H1 (cell line): ENCODE measurements at regions not wholly inside any gene's neighbourhood (a gene's known extent, or its start where the extent isn't known, plus 50 kb on each side); places are given as distances from the start of the nearest gene placed in this dataset.

Experiments used
- CTCF ChIA-PET: fragments of 300-600 bp; sonication (Branson Sonifier 250); formaldehyde crosslinking; loops from one replicate; lab custom pipeline; 2021; ENCODE audit not compliant: partially characterized antibody; lab: Charles Lee
- POLR2A ChIA-PET: fragments of 300-600 bp; sonication (Branson Sonifier 250); formaldehyde crosslinking; loops from one replicate; lab custom pipeline; 2021; ENCODE audit warnings: inconsistent platforms; ENCODE audit not compliant: partially characterized antibody; lab: Charles Lee
- DNase-seq, 2 experiments: peaks; one replicate each; pipeline versions ENCODE4 v3.0.0 to v3.0.0-alpha.2; 2010 to 2022; ENCODE audit warnings: low spot score in 2 of 2, low read depth in 1 of 2, mixed read lengths in 1 of 2
- FAIRE-seq: peaks from 2 replicates; lab custom pipeline; 2011; peaks lifted over from hg19 to GRCh38; lab: Jason Lieb, UNC
- H2AFZ ChIP-seq: 2 replicates; pipeline ENCODE4 v1.8.1; 2012; ENCODE audit warnings: low read length, inconsistent platforms
- H2AK5ac ChIP-seq: 2 replicates; pipeline ENCODE4 v1.6.1; 2013; ENCODE audit warnings: low read depth, low read length
- H2BK120ac ChIP-seq: replicated peaks from 2 replicates; pipeline ENCODE3; 2013; ENCODE audit warnings: low read depth, low read length, inconsistent platforms
- H2BK12ac ChIP-seq: 2 replicates; pipeline ENCODE4 v1.6.1; 2013; ENCODE audit warnings: low read depth, low read length
- H2BK15ac ChIP-seq: 2 replicates; pipeline ENCODE4 v1.6.1; 2013; ENCODE audit warnings: low read length
- H2BK20ac ChIP-seq: 2 replicates; pipeline ENCODE4 v1.6.1; 2013; ENCODE audit warnings: low read length
- H2BK5ac ChIP-seq: 2 replicates; pipeline ENCODE4 v1.6.1; 2013; ENCODE audit warnings: low read depth, low read length
- H3K14ac ChIP-seq: 2 replicates; pipeline ENCODE4 v1.6.1; 2013; ENCODE audit warnings: inconsistent platforms; ENCODE audit not compliant: insufficient read length
- H3K18ac ChIP-seq: 2 replicates; pipeline ENCODE4 v1.6.1; 2013; ENCODE audit warnings: low read length; ENCODE audit errors: extremely low read depth
- H3K23ac ChIP-seq: 2 replicates; pipeline ENCODE4 v1.6.1; 2013; ENCODE audit warnings: inconsistent platforms; ENCODE audit not compliant: insufficient read length
- H3K23me2 ChIP-seq: 2 replicates; pipeline ENCODE4 v1.6.1; 2013; ENCODE audit warnings: low read depth, low read length
- H3K27ac ChIP-seq: 2 replicates; pipeline ENCODE4 v1.6.1; 2011; ENCODE audit warnings: low read depth, low read length, inconsistent platforms
- H3K27me3 ChIP-seq, 4 experiments: replicated peaks in 1 of 4; 1 replicate in 1 of 4; 2 replicates in 3 of 4; pipeline versions ENCODE4 v1.6.1 to v1.8.1; 2011 to 2013; ENCODE audit warnings: low read length in 3 of 4, mild to moderate bottlenecking in 3 of 4, inconsistent platforms in 2 of 4, mixed read lengths in 2 of 4, moderate library complexity in 1 of 4; ENCODE audit not compliant: control insufficient read depth in 3 of 4, insufficient read depth in 3 of 4; ENCODE audit errors: extremely low read depth in 1 of 4
- H3K36me3 ChIP-seq, 4 experiments: 2 replicates each; pipeline versions ENCODE4 v1.6.1 to v1.8.1; 2011 to 2013; ENCODE audit warnings: mild to moderate bottlenecking in 4 of 4, low read length in 3 of 4, moderate library complexity in 2 of 4, control low read depth in 1 of 4, inconsistent platforms in 1 of 4; ENCODE audit not compliant: insufficient read depth in 4 of 4, control insufficient read depth in 2 of 4
- H3K4ac ChIP-seq: replicated peaks from 2 replicates; pipeline ENCODE3; 2013; ENCODE audit warnings: low read length, low read depth, mixed read lengths, inconsistent platforms; ENCODE audit not compliant: insufficient read length
- H3K4me1 ChIP-seq, 4 experiments: replicated peaks in 1 of 4; 1 replicate in 1 of 4; 2 replicates in 3 of 4; pipeline versions ENCODE4 v1.6.1 to v1.8.1; 2011 to 2013; ENCODE audit warnings: low read length in 3 of 4, inconsistent platforms in 2 of 4, mixed read lengths in 1 of 4; ENCODE audit not compliant: insufficient read depth in 4 of 4, control insufficient read depth in 3 of 4
- H3K4me2 ChIP-seq, 2 experiments: 2 replicates each; pipeline versions ENCODE4 v1.6.1 to v1.8.1; 2011 to 2013; ENCODE audit warnings: low read depth in 2 of 2, low read length in 2 of 2, control low read depth in 1 of 2, inconsistent platforms in 1 of 2, mild to moderate bottlenecking in 1 of 2; ENCODE audit not compliant: insufficient read depth in 1 of 2
- H3K4me3 ChIP-seq, 4 experiments: fragments of 200-600, 300-600 bp in 1 of 4; sonication (generic), shearing (Covaris generic), sonication (Bioruptor Twin) in 1 of 4; 2 replicates each; pipeline versions ENCODE4 v1.5.1 to v1.8.1; 2011 to 2016; ENCODE audit warnings: low read length in 4 of 4, low read depth in 3 of 4, control low read depth in 2 of 4, inconsistent platforms in 2 of 4, mild to moderate bottlenecking in 2 of 4, mixed read lengths in 1 of 4, moderate library complexity in 1 of 4; ENCODE audit not compliant: insufficient read depth in 2 of 4; ENCODE audit errors: extremely low read depth in 1 of 4
- H3K56ac ChIP-seq: replicated peaks from 2 replicates; pipeline ENCODE3; 2013; ENCODE audit warnings: low read depth, mild to moderate bottlenecking, mixed read lengths, low read length, inconsistent platforms; ENCODE audit not compliant: insufficient read length
- H3K79me1 ChIP-seq: 2 replicates; pipeline ENCODE4 v1.6.1; 2013; ENCODE audit warnings: low read depth, low read length, control low read depth
- H3K79me2 ChIP-seq, 2 experiments: 2 replicates each; pipeline versions ENCODE4 v1.6.1 to v1.8.1; 2012 to 2013; ENCODE audit warnings: low read length in 2 of 2, mild to moderate bottlenecking in 2 of 2, inconsistent platforms in 1 of 2; ENCODE audit not compliant: insufficient read depth in 2 of 2, control insufficient read depth in 1 of 2
- H3K9ac ChIP-seq, 4 experiments: replicated peaks in 1 of 4; 1 replicate in 1 of 4; 2 replicates in 3 of 4; pipeline versions ENCODE4 v1.6.1 to v1.8.1; 2011 to 2013; ENCODE audit warnings: low read depth in 3 of 4, low read length in 3 of 4, control low read depth in 2 of 4, mild to moderate bottlenecking in 2 of 4, moderate library complexity in 2 of 4, inconsistent platforms in 1 of 4; ENCODE audit errors: extremely low read depth in 1 of 4
- H3K9me3 ChIP-seq, 2 experiments: 2 replicates each; pipeline versions ENCODE4 v1.6.1 to v1.8.1; 2012 to 2013; ENCODE audit warnings: mild to moderate bottlenecking in 2 of 2, moderate library complexity in 2 of 2, control low read depth in 1 of 2, inconsistent platforms in 1 of 2, low read depth in 1 of 2, low read length in 1 of 2, mixed read lengths in 1 of 2; ENCODE audit not compliant: insufficient read depth in 2 of 2
- H4K20me1 ChIP-seq, 2 experiments: replicated peaks in 1 of 2; 2 replicates each; pipeline versions ENCODE3 to v1.8.1; 2011 to 2013; ENCODE audit warnings: inconsistent platforms in 2 of 2, low read length in 2 of 2, mild to moderate bottlenecking in 1 of 2; ENCODE audit not compliant: insufficient read depth in 2 of 2, control insufficient read depth in 1 of 2
- H4K5ac ChIP-seq: 2 replicates; pipeline ENCODE4 v1.6.1; 2013; ENCODE audit warnings: low read length, low read depth, mixed read lengths, inconsistent platforms; ENCODE audit not compliant: insufficient read length
- H4K8ac ChIP-seq: 2 replicates; pipeline ENCODE4 v1.8.0; 2013; ENCODE audit warnings: mild to moderate bottlenecking, moderate library complexity, low read length, inconsistent platforms; ENCODE audit not compliant: insufficient read depth; ENCODE audit errors: extremely low read depth
- H4K91ac ChIP-seq: replicated peaks from 2 replicates; pipeline ENCODE3; 2013; ENCODE audit warnings: low read length, mixed read lengths, inconsistent platforms; ENCODE audit not compliant: insufficient read length
- CREB1 ChIP-seq: IDR thresholded peaks from 2 replicates; pipeline ENCODE4 v1.6.1; 2012; ENCODE audit warnings: inconsistent platforms
- EGR1 ChIP-seq: IDR thresholded peaks from 2 replicates; pipeline ENCODE4 v1.6.1; 2011; ENCODE audit warnings: low read depth, low read length, borderline replicate concordance
- GABPA ChIP-seq: IDR thresholded peaks from 2 replicates; pipeline ENCODE4 v1.6.1; 2011; ENCODE audit warnings: mild to moderate bottlenecking, low read length, moderate library complexity, borderline replicate concordance; ENCODE audit not compliant: insufficient read depth
- NRF1 ChIP-seq: IDR thresholded peaks from 2 replicates; pipeline ENCODE4 v1.6.1; 2011; ENCODE audit warnings: mild to moderate bottlenecking, low read depth, low read length, improper control_type of control experiment
- POLR2AphosphoS5 ChIP-seq: IDR thresholded peaks from 2 replicates; pipeline ENCODE4 v1.6.1; 2011; ENCODE audit warnings: low read depth, low read length
- POU5F1 ChIP-seq: IDR thresholded peaks from 2 replicates; pipeline ENCODE4 v1.6.1; 2011; ENCODE audit warnings: low read depth, mild to moderate bottlenecking, low read length, moderate library complexity
- RAD21 ChIP-seq, 2 experiments: IDR thresholded peaks in 1 of 2; conservative IDR thresholded peaks in 1 of 2; 2 replicates each; pipeline ENCODE4 v1.6.1; 2011; ENCODE audit warnings: low read depth in 2 of 2, low read length in 2 of 2, improper control_type of control experiment in 1 of 2, inconsistent platforms in 1 of 2, mild to moderate bottlenecking in 1 of 2, moderate library complexity in 1 of 2
- RBBP5 ChIP-seq: IDR thresholded peaks from 2 replicates; pipeline ENCODE4 v1.7.1; 2012; ENCODE audit warnings: low read depth, mild to moderate bottlenecking, inconsistent platforms, low read length, moderate library complexity, borderline replicate concordance
- RXRA ChIP-seq: IDR thresholded peaks from 2 replicates; pipeline ENCODE4 v1.6.1; 2011; ENCODE audit warnings: low read depth, mild to moderate bottlenecking, low read length, moderate library complexity; ENCODE audit not compliant: insufficient read depth
- SIX5 ChIP-seq: IDR thresholded peaks from 2 replicates; pipeline ENCODE4 v1.6.1; 2011; ENCODE audit warnings: mild to moderate bottlenecking, low read depth, low read length
- SP1 ChIP-seq: IDR thresholded peaks from 2 replicates; pipeline ENCODE4 v1.6.1; 2011; ENCODE audit warnings: low read depth, low read length
- SP4 ChIP-seq: IDR thresholded peaks from 2 replicates; pipeline ENCODE4 v1.6.1; 2012; ENCODE audit warnings: low read length, inconsistent platforms
- TAF7 ChIP-seq: optimal IDR thresholded peaks from 2 replicates; pipeline ENCODE3; 2011; ENCODE audit warnings: low read depth, mild to moderate bottlenecking, inconsistent platforms, low read length, moderate library complexity, borderline replicate concordance
- TCF12 ChIP-seq: IDR thresholded peaks from 2 replicates; pipeline ENCODE4 v1.6.1; 2011; ENCODE audit warnings: low read depth, mild to moderate bottlenecking, low read length
- WGBS, 2 experiments: shearing (Covaris generic) in 1 of 2; methylation state at CpG; one replicate each; pipeline versions ENCODE4 v1.1.6 to v1.1.7; 2013 to 2015; ENCODE audit warnings: low lambda C conversion rate in 2 of 2, mixed read lengths in 2 of 2, inconsistent platforms in 1 of 2, low coverage in 1 of 2, missing lambda C conversion rate in 1 of 2; ENCODE audit not compliant: insufficient replicate concordance in 2 of 2, insufficient coverage in 1 of 2, insufficient read length in 1 of 2; ENCODE audit errors: extremely low coverage in 1 of 2, missing lambda C conversion rate in 1 of 2; 5-methylcytosine and 5-hydroxymethylcytosine counted together

GRCh38 chr6:44590471-44590870 lies 203.0 kb downstream of the CDC5L start:
- H2BK5ac ChIP-seq: no peak overlapping the region
- H4K5ac ChIP-seq: no peak overlapping the region
- H3K4ac ChIP-seq: no peak overlapping the region
- no peaks in the 10 kb centered on the region for H3K36me3 ChIP-seq
- no peak overlapping the region for H2BK20ac ChIP-seq
- no peak overlapping the region for H2BK120ac ChIP-seq
- DNase-seq (no peak), FAIRE-seq (no peak)
- no peak overlapping the region for H3K4me3 ChIP-seq
- no peak overlapping the region for H4K91ac ChIP-seq
- H2BK15ac ChIP-seq: no peak overlapping the region
- H3K4me2 ChIP-seq: no peak overlapping the region
- H3K27ac ChIP-seq: no peak overlapping the region
- no peaks in the 10 kb centered on the region for H3K79me2 ChIP-seq
- no peak overlapping the region for H3K14ac ChIP-seq
- no peaks in the 10 kb centered on the region for H4K20me1 ChIP-seq
- H2AFZ ChIP-seq: no peak overlapping the region
- no peaks in the 10 kb centered on the region for H3K23me2 ChIP-seq
- H2AK5ac ChIP-seq: no peak overlapping the region
- H3K79me1 ChIP-seq: no peaks in the 10 kb centered on the region
- peaks cover 0 to 3% (median 0%) of the 10 kb centered on the region in 4 experiments; a peak in 2 of 7 replicates for H3K4me1 ChIP-seq
- CTCF ChIA-PET: interaction anchor here (0.6 to 5.7 kb wide), 6 partner anchors 15 to 114 kb away, joined by 3 to 41 read pairs (median 12); no protein-coding TSS in a partner anchor
- H3K23ac ChIP-seq: no peak overlapping the region
- H3K56ac ChIP-seq: no peak overlapping the region
- H2BK12ac ChIP-seq: no peak overlapping the region
- no peak overlapping the region for H3K9ac ChIP-seq
- TF ChIP-seq RXRA (no peak), SP1 (no peak), GABPA (no peak), POU5F1 (no peak), TCF12 (no peak), RBBP5 (no peak), EGR1 (no peak), TAF7 (no peak), NRF1 (no peak), RAD21 (IDR thresholded peaks at IDR 0.05 in 1 of 2, conservative IDR thresholded peaks at IDR 0.05 in 1 of 2; ENCODE audit: low read depth in 2 of 2, low read length in 2 of 2) (no peak), SP4 (no peak), CREB1 (no peak), POLR2AphosphoS5 (no peak), SIX5 (no peak)
- H3K27me3 ChIP-seq: no peaks in the 10 kb centered on the region
- H3K18ac ChIP-seq: no peak overlapping the region
- peaks cover 0 to 9% of the 10 kb centered on the region in 2 experiments; a peak in 2 of 4 replicates for H3K9me3 ChIP-seq
- H4K8ac ChIP-seq: no peak overlapping the region
- WGBS, 2 experiments: 95% methylated on average over 1 of the region's 1 CpG; no CpG with 5 or more reads in 1 of the 2 experiments
- POLR2A ChIA-PET: no interaction called here
